ENCODE measurements at regions not wholly inside any gene's neighbourhood (a gene's known extent, or its start where the extent isn't known, plus 50 kb on each side); places are given as distances from the start of the nearest gene placed in this dataset.

DNA sequence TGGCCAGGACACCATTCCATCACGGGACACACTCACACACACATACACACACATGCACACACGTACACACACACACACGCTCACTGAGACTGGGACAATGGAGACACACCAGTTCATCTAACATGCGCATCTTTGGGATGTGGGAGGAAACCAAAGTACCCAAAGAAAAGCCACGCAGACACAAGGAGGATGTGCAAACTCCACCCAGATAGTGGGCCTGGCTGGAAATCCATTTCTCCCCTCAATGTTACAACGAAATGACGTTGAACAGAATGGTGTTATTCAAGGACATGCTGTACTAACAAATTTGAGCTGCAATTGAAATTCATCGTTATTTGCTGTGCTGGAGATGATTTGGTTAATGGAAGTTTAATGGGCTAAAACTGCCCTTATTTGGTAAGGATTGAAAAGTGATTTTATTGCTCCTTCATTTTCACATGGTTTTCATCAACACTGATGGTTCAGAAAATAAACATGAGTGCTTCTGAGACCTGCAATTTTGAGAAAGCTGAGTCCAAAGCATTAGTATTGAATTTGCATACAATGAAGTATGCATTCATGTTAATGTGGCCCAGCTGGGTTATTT, 110.0 kb downstream of the KCNE4 start:
- Mint-ChIP-seq H3K36me3 (ENCODE audit: unreplicated experiment) (no peaks in the 10 kb centered on the region), H3K27me3 (ENCODE audit: unreplicated experiment) (no peaks in the 10 kb centered on the region), H3K9me3 (ENCODE audit: unreplicated experiment) (no peaks in the 10 kb centered on the region), H3K27ac (ENCODE audit: unreplicated experiment) (no peak overlapping the region), H3K4me1 (ENCODE audit: low read depth, unreplicated experiment) (no peaks in the 10 kb centered on the region), H3K4me3 (ENCODE audit: unreplicated experiment) (no peak overlapping the region)
- no peak for DNase-seq
- TF ChIP-seq, protein P1, sequence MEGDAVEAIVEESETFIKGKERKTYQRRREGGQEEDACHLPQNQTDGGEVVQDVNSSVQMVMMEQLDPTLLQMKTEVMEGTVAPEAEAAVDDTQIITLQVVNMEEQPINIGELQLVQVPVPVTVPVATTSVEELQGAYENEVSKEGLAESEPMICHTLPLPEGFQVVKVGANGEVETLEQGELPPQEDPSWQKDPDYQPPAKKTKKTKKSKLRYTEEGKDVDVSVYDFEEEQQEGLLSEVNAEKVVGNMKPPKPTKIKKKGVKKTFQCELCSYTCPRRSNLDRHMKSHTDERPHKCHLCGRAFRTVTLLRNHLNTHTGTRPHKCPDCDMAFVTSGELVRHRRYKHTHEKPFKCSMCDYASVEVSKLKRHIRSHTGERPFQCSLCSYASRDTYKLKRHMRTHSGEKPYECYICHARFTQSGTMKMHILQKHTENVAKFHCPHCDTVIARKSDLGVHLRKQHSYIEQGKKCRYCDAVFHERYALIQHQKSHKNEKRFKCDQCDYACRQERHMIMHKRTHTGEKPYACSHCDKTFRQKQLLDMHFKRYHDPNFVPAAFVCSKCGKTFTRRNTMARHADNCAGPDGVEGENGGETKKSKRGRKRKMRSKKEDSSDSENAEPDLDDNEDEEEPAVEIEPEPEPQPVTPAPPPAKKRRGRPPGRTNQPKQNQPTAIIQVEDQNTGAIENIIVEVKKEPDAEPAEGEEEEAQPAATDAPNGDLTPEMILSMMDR (IDR thresholded peaks at IDR 0.05; ENCODE audit: partially characterized antibody, unreplicated experiment): no peak

DNA sequence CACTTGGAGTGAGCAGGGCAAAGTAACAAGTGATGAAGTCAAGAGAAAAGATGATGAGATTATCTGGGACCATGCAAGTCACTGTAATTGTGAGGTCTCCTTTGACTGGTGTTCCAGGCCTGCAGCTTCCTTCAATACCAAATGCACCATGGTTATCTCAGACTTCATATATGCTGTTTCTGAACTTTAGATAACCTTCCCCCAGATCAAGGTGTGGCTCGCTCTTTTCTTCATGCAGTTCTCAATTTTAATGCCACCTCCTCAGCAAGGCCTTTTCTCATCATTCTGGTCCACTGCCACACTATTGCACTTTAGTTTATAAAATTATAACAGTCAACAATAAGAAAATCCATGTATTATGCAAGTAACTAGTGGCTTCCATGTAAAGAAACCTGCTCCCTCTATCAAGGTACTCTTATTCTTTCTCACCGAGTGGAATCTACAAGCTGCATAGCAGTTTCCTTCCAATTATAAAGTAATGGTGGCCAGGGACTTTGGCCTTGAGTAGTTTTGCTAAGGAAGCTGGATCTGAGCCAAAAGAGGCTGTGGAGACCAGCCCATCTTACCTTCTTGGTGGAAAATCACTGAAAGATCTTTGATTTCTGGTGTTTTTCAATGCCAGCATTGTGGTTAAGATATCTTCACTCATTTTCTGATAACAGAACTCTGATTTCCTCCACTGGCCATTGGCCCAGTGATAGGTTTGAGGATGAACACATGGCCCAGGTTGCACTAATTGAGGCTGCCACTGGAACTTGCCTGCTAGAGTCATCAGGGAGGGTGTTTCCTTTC, 113.6 kb downstream of the KCNE4 start:
- Mint-ChIP-seq H3K36me3 (ENCODE audit: unreplicated experiment) (no peaks in the 10 kb centered on the region), H3K9me3 (ENCODE audit: unreplicated experiment) (no peaks in the 10 kb centered on the region), H3K27ac (ENCODE audit: unreplicated experiment) (no peak overlapping the region), H3K27me3 (ENCODE audit: unreplicated experiment) (no peaks in the 10 kb centered on the region), H3K4me3 (ENCODE audit: unreplicated experiment) (no peak overlapping the region), H3K4me1 (ENCODE audit: low read depth, unreplicated experiment) (no peaks in the 10 kb centered on the region)
- no peak for DNase-seq
- TF ChIP-seq, protein P1 (IDR thresholded peaks at IDR 0.05; ENCODE audit: partially characterized antibody, unreplicated experiment): no peak

DNA sequence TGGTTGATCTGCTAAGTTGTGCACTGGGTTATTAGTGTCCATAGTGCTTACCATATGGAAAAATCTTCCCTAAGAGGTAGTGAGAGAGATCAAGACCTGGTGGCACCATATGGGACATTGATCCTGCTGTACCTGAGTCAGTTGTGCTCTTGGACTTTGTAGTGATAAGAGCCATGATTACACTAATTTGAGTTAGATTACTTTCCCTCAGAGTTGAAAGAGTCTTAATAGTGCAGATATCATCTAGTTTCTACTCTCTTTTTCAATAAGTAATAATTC, 114.2 kb downstream of the KCNE4 start:
- Mint-ChIP-seq H3K4me1 (ENCODE audit: low read depth, unreplicated experiment) (no peaks in the 10 kb centered on the region), H3K9me3 (ENCODE audit: unreplicated experiment) (peaks cover under 1% of the 10 kb centered on the region), H3K27ac (ENCODE audit: unreplicated experiment) (no peak overlapping the region), H3K27me3 (ENCODE audit: unreplicated experiment) (no peaks in the 10 kb centered on the region), H3K36me3 (ENCODE audit: unreplicated experiment) (no peaks in the 10 kb centered on the region), H3K4me3 (ENCODE audit: unreplicated experiment) (no peak overlapping the region)
- no peak for DNase-seq
- TF ChIP-seq, protein P1 (IDR thresholded peaks at IDR 0.05; ENCODE audit: partially characterized antibody, unreplicated experiment): no peak

DNA sequence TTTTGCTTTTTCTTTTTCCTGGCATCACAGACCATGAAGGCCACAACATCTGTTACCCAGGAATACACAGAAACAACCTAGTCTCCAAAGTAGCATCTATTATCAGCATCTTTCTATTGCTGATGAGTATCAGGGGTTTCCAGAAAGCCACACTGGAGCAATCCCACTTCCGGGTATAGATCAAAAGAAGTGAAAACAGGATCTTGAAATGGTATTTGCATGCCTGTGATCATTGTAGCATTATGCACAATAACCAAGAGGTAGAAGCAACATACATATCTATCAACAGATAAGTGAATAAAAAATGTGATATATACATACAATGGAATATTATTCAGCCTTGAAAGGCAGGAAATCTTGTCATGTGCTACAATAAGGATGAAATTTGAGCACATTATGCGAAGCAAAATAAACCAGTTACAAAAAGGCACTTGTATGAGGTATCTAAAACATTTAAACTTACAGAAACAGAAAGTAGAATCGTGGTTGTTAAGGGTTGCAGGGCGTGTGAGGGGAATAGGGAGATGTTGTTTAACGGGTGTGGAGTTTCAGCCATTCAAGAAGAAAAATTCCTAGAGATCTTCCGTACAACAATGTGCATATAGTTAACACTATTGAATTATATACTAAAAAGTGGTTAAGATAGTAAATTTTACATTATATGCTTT, 115.1 kb downstream of the KCNE4 start:
- TF ChIP-seq, protein P1 (IDR thresholded peaks at IDR 0.05; ENCODE audit: partially characterized antibody, unreplicated experiment): no peak
- no peaks in the 10 kb centered on the region for H3K36me3 Mint-ChIP-seq (ENCODE audit: unreplicated experiment)
- H3K27me3 Mint-ChIP-seq (ENCODE audit: unreplicated experiment): no peaks in the 10 kb centered on the region
- H3K9me3 Mint-ChIP-seq (ENCODE audit: unreplicated experiment): peaks cover 1% of the 10 kb centered on the region
- DNase-seq: no peak
- no peaks in the 10 kb centered on the region for H3K4me1 Mint-ChIP-seq (ENCODE audit: low read depth, unreplicated experiment)
- no peak overlapping the region for H3K27ac Mint-ChIP-seq (ENCODE audit: unreplicated experiment)
- H3K4me3 Mint-ChIP-seq (ENCODE audit: unreplicated experiment): no peak overlapping the region
